SJSA1 (cell line): ENCODE measurements at regions not wholly inside any gene's neighbourhood (a gene's known extent, or its start where the extent isn't known, plus 50 kb on each side); places are given as distances from the start of the nearest gene placed in this dataset.
"Not testable (repeated sequence)": the region's sequence is repeated elsewhere in the genome, so short reads cannot be mapped to it uniquely, and the experiment has no call there.

Source experiments
- DNase-seq, 2 experiments: peaks; one replicate each; pipeline ENCODE4 v3.0.0-alpha.2; 2015 to 2020; ENCODE audit warnings: low spot score in 2 of 2, low read depth in 1 of 2
- H3K27ac ChIP-seq: fragments of 250-450 bp; sonication (Bioruptor Pico); 2 replicates; pipeline ENCODE4 v1.5.1; 2020; ENCODE audit warnings: mild to moderate bottlenecking, moderate library complexity
- H3K27me3 ChIP-seq: fragments of 250-450 bp; sonication (Bioruptor Pico); replicated peaks from 2 replicates; pipeline ENCODE4 v1.5.1; 2020; ENCODE audit warnings: mild to moderate bottlenecking, moderate library complexity
- H3K36me3 ChIP-seq: fragments of 250-450 bp; sonication (Bioruptor Pico); 2 replicates; pipeline ENCODE4 v1.5.1; 2020; ENCODE audit warnings: mild to moderate bottlenecking
- H3K4me1 ChIP-seq: fragments of 250-450 bp; sonication (Bioruptor Pico); replicated peaks from 2 replicates; pipeline ENCODE4 v1.6.1; 2021; ENCODE audit warnings: mild to moderate bottlenecking
- H3K4me3 ChIP-seq: fragments of 250-450 bp; sonication (Bioruptor Pico); 2 replicates; pipeline ENCODE4 v1.5.1; 2020; ENCODE audit warnings: mild to moderate bottlenecking
- H3K9me3 ChIP-seq: fragments of 250-450 bp; sonication (Bioruptor Pico); replicated peaks from 2 replicates; pipeline ENCODE4 v1.5.1; 2020; ENCODE audit warnings: mild to moderate bottlenecking

DNA sequence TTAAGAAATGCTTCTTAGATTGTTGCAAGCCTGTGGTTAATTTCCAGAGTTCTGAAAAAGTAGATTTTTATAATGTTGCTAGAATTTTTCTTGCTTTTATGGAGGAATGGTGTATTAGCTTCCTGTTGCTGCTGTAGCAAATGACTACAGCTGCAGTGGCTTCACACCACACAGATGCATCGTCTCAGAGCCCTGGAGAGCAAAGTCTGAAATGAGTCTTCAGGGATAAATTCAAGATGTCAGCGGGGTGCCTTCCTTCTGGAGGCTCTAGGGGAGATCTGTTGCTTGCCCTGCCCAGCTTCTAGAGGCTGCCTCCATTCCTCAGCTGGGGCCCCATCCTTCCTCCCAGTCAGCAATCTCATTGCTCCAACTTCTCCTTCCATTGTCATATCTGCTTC, 187.8 kb downstream of the ZNF516 start:
- no peaks in the 10 kb centered on the region for H3K4me1 ChIP-seq

DNA sequence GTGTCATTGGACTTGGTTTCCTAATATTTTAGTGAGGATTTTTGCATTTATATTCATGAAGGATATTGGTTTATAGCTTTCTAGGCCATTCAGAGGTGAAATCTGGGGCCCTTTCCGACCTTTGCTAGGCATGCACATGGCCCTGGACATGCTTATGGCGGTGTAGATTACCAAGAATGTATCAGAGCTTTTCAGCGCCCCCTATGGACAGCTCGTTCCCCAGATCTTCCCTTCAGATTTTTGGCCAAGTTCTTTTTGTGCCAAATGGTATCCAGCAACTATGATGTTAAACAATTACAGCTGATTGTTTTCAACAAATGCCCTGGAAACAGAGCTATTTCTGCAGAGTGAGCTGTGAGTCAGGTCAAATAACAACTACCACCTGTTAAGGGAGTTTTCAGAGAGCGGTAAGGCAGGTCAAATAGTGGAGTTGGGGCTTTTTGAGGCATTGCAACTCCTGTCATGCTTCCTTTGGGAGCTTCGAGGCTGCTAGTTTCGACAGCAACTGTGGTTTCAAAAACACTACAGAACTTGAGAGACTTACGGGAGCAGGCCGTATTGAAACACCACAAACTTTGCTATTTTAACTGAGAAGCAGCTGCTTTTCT, 188.3 kb downstream of the ZNF516 start:
- Histone ChIP-seq H3K27me3 (peaks cover 13% of the 10 kb centered on the region), H3K36me3 (no peaks in the 10 kb centered on the region), H3K27ac (no peak overlapping the region), H3K4me3 (no peak overlapping the region), H3K4me1 (no peaks in the 10 kb centered on the region), H3K9me3 (no peaks in the 10 kb centered on the region; the same call in 1 of the 2 replicates)
- no peak for DNase-seq

More for the DNA sequence above, 187.8 kb downstream of the ZNF516 start:
- H3K9me3 ChIP-seq = no peaks in the 10 kb centered on the region; the same call in 1 of the 2 replicates
- DNase-seq = no peak
- H3K27ac ChIP-seq = no peak overlapping the region
- H3K27me3 ChIP-seq = peaks cover 13% of the 10 kb centered on the region
- H3K4me3 ChIP-seq = no peak overlapping the region
- no peaks in the 10 kb centered on the region for H3K36me3 ChIP-seq

DNA sequence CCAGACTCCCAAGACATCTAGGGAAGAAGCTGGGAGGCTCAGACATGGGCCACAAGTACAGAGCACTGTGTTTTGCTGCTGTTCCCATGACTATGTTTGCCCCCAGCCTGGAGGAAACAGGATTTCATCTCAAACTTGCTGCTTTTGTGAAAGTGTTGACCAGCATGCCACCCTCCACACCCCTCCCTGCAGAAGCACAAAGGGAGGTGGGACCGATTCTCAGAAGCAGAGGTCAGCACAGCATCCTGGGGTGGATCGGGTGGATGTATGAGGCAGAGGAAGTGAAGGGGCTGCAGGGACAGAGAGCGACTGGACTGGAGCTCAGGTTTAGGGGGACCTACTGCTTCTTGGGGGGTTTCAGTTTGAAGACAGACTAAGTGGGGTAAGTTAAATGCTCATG, 209.2 kb downstream of the ZNF516 start:
- no peak overlapping the region for H3K4me3 ChIP-seq
- no peaks in the 10 kb centered on the region for H3K36me3 ChIP-seq
- H3K9me3 ChIP-seq = no peaks in the 10 kb centered on the region
- no peak for DNase-seq
- H3K27ac ChIP-seq = no peak overlapping the region
- no peaks in the 10 kb centered on the region for H3K4me1 ChIP-seq
- H3K27me3 ChIP-seq = no peaks in the 10 kb centered on the region

DNA sequence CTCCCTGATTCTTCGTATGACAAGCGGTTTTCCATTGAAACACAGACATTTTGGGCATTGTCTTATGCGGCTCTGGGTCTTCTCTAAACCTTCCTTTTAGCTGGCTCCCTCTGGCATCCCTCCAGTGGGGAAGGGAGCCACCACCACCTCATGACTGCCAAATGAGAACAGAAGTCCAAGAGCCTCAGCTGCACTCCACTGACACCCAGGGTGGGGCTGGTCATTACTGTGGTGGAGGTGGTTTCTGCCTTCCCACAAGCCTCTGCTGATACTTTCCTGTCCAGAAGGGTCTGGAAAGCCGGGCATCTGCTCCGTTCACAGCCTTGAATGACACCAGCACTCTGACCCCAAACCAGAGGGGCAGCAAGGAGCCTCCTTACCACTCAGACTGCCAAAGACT, 213.5 kb downstream of the ZNF516 start:
- Histone ChIP-seq H3K4me3 (no peak overlapping the region), H3K9me3 (no peaks in the 10 kb centered on the region), H3K36me3 (no peaks in the 10 kb centered on the region), H3K27me3 (no peaks in the 10 kb centered on the region), H3K4me1 (no peaks in the 10 kb centered on the region), H3K27ac (no peak overlapping the region)
- no peak for DNase-seq

DNA sequence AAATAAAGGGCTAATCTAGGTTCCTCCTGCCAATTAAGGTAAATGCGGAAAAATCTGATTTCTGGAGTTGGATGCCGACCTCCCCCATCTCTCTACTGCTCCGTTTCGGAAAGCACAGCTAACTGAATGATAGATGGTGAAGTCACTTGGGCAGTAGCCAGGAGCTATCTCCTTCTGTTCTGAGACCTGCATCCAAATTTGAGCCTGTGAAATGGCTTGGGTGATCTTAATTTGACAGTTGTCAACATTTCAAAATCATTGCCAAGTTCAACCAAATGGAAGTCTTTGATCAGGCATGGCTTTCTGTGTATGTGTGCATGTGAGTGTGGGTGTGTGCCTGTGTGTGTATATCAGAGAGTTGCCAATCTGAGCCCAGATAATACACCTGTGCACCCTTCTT, 217.2 kb downstream of the ZNF516 start:
- no peaks in the 10 kb centered on the region for H3K27me3 ChIP-seq
- H3K4me3 ChIP-seq = no peak overlapping the region
- H3K9me3 ChIP-seq = no peaks in the 10 kb centered on the region
- H3K36me3 ChIP-seq = no peaks in the 10 kb centered on the region
- no peak for DNase-seq
- H3K27ac ChIP-seq = no peak overlapping the region
- no peaks in the 10 kb centered on the region for H3K4me1 ChIP-seq

DNA sequence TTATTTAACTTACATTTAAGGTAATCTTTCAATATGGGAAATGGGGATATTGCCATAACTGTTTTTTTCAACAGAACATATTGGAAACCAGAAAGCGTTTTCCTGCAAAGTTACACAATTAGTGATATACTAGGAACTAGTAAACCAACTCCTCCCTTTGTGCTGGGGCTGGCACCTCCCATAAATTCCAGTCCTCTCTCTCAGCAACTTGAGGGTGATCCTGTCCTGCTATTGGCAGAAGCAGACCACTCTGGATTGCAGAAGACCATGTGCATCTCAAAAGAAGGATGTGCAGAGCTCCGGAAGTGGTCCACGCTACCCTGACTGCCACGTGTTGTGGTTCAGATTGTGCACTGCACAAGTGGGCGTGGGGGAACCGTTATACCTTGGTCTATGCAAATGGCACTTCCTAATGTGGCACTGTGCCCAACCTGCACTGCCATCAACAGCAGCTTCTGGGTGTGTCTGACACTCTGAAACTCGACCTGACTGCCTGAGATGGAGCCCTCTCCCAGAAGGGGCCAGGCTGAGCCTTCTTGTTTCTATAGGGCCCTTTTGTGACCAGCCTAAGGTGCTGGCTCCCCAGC, 219.2 kb downstream of the ZNF516 start:
- DNase-seq = no peak
- Histone ChIP-seq H3K27ac (no peak overlapping the region), H3K4me3 (no peak overlapping the region), H3K9me3 (no peaks in the 10 kb centered on the region), H3K4me1 (no peaks in the 10 kb centered on the region), H3K27me3 (no peaks in the 10 kb centered on the region), H3K36me3 (no peaks in the 10 kb centered on the region)

DNA sequence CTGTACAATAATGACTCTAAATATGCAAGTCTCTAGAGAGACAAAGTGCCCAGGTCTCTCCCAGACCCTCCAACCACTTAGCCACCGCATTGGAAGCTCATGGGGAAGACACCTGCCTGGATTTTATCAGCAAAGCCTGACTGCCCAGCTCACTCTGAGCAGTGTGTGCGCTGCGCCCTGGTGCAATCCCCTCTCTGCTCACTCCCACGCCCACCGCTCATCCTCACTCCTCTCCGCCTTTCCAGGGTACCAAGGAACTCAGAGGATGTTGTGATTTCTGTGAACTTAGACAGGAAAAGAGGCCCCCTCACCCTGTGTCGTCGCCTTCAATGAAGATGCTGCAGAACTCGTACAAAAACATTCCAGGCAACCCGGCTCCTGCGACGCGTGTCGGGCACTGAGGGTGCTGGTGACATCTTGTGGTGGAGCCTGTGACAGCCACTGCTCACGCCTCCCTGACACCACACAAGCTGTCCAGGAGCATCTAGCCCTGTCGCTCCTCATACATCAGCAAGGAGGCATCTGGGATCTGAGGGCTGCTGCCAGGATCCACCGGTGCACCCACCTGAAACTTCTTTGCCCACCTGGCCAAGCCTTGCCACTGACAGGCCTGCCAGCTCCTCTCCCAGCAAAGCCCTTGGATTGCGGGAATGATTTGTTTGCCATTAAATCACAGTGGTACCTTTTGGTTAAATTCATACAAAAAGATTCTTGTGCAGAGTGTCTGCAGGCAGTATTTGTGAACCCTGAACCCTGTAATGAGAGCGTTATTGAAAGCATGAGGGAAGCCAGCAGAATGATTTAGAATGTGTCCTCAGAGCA, 220.4 kb downstream of the ZNF516 start:
- H3K4me3 ChIP-seq = no peak overlapping the region
- H3K36me3 ChIP-seq = no peaks in the 10 kb centered on the region
- no peak overlapping the region for H3K27ac ChIP-seq
- DNase-seq = no peak
- H3K27me3 ChIP-seq = no peaks in the 10 kb centered on the region
- H3K4me1 ChIP-seq = no peaks in the 10 kb centered on the region
- no peaks in the 10 kb centered on the region for H3K9me3 ChIP-seq

DNA sequence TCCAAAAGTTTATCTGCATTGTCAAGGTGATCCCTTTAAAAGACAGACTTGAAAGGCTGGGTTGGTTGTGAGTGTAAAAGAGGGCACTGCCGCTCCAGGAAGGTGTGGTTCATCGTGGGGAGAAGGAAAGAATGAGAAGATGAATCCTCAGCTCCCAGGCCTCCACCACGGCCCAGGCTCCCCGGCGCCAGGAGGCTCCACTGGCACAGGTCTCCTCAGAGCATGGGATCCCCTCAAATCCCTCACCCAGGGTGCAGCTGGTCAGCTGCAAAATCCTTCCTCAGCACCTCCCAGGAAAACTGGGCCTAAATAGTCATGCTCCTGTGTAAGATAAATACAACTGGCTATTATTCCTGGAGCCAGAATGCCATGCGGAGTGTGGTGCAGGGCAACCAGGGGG, 221.1 kb downstream of the ZNF516 start:
- H3K4me1 ChIP-seq = no peaks in the 10 kb centered on the region
- no peak overlapping the region for H3K27ac ChIP-seq
- no peak overlapping the region for H3K4me3 ChIP-seq
- no peaks in the 10 kb centered on the region for H3K36me3 ChIP-seq
- no peak for DNase-seq
- no peaks in the 10 kb centered on the region for H3K27me3 ChIP-seq
- H3K9me3 ChIP-seq = no peaks in the 10 kb centered on the region

DNA sequence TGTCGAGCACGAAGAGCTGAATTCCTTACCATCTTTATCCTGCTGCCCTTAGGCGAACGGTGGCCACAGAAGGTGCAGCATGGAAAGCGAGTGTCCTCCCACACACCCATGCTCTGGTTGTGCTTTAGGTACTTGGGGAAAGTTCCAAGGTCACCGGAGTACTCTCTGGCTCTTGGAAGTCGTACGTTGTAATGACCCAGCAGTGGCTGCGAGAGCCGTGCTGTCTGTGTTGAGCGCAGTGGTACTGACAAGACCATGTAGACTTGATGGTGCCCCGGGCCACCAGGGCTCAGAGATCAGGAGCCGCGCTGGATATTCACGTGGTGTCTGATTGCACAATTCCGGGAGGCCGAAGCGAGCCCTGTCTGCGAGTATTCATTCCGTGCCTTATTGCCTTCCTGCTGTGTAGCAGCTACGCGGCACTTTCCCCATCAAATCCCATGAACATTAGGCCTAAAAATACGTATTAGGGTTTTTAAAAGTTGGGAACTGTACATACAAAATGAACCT, 222.0 kb downstream of the ZNF516 start:
- Histone ChIP-seq H3K9me3 (no peaks in the 10 kb centered on the region), H3K27ac (no peak overlapping the region), H3K36me3 (no peaks in the 10 kb centered on the region), H3K27me3 (no peaks in the 10 kb centered on the region), H3K4me3 (no peak overlapping the region), H3K4me1 (no peaks in the 10 kb centered on the region)
- DNase-seq = no peak

DNA sequence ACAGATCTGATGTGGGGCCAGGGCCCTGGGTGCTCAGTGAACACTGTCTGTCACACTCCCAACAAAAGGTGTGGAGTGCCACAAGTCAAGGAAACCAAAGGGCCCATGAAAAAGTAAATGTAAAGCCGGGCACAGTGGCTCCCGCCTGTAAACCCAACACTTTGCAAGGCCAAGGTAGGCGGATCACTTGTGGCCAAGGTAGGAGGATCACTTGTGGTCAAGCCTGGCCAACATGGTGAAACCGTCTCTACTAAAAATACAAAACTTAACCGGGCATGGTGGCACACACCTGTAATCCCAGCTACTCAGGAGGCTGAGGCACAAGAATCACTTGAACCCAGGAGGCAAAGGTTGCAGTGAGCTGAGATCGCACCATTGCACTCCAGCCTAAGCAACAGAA, 227.6 kb downstream of the ZNF516 start:
- H3K36me3 ChIP-seq, H3K9me3 ChIP-seq, H3K4me1 ChIP-seq, H3K27me3 ChIP-seq, H3K27ac ChIP-seq, H3K4me3 ChIP-seq, DNase-seq: not testable (repeated sequence)

DNA sequence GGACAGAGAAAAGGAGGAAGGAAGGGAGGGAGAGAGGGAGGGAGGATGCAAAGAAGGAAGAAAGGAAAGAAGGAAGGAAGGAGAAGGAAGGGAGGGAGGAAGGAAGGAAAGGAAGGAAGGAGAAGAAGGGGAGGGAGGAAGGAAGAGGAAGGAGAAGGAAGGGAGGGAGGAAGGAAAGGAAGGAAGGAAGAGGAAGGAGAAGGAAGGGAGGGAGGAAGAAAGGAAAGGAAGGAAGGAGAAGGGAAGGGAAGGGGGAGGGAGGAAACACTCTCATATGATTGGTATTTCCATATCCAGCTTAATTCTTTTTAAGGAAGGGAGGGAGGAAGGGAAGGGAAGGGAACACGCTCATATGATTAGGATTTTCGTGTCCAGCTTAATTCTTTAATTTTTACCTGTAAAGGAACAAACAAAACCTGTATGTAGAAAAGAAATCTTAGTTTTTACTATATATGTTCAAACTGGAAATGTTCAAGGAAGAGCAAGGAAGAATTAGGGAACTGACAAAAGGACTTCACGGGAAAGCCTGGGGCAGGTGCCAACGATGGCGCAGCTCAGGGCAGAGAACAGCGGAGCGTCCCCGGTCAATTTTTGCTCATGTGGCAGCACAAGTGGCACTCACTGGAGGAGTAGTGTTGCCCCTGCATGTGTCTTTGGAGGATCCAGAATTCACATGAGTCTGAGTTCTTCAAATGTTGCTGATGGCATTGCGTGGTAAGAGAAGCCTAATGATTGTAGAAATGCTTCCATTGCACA, 228.6 kb downstream of the ZNF516 start:
- Histone ChIP-seq H3K9me3 (no peaks in the 10 kb centered on the region), H3K27ac (no peak overlapping the region), H3K27me3 (no peaks in the 10 kb centered on the region), H3K4me3 (peak overlapping the region; percentile 12; the same call in 1 of the 2 replicates), H3K36me3 (no peaks in the 10 kb centered on the region), H3K4me1 (no peaks in the 10 kb centered on the region)
- DNase-seq = no peak

DNA sequence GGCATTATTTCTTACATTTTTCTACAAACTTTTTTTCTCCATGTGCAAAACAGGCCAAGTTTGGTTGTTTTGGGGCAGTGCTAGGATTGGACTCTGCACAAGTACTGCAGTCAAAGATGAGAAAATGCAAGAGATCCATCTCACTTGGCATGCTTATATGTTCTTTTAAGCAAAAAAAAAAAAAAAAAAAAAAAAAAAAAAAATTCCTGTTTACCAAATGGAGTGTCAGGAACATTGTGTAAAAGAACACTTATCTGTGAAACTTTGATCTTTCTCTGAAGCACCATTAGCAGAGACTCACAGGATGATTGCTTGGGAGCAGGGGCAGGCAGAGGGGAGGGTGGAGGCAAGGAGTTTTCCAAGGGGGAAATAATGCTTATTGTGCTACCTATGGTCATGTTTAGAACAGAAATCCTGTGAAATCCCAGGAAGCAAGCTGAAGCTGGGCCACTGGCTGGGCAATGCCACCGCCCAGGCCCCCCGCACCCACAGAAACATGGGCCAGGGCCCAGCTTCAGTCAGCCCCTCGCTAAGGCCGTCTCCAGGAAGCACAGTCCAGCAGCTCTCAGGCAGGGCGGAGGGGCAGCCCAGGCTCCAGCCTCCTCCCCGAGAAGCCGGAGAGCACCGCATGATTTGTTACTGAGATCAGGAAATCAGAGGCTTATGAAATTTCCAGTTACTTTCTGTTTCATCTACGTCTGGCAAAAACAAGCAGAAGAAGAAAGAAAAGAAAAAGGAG, 229.4 kb downstream of the ZNF516 start:
- H3K4me1 ChIP-seq = no peaks in the 10 kb centered on the region
- no peaks in the 10 kb centered on the region for H3K36me3 ChIP-seq
- no peaks in the 10 kb centered on the region for H3K9me3 ChIP-seq
- DNase-seq = peak in 1 of 2 experiments; percentile 16
- peak overlapping the region; percentile 12; the same call in 1 of the 2 replicates for H3K4me3 ChIP-seq
- no peaks in the 10 kb centered on the region for H3K27me3 ChIP-seq
- no peak overlapping the region for H3K27ac ChIP-seq

DNA sequence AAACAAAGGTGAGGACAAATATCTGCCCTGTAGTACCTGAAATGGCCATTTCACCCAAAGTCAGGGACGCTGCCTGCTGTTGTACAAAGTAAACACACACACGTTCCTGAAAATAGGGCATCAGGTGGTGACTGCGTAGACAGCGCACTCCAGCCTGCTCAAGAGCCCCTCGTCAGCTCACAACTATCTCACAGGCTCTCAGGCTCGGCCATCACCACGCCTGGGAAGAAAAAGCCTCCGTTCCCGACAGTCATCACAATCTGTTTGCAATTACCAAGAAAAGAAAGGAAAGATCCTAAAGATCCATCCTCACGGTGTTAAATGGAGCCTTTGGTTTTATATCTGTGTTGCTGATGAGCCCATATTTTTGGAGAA, 230.2 kb downstream of the ZNF516 start:
- no peak overlapping the region for H3K4me3 ChIP-seq
- DNase-seq = no peak
- no peak overlapping the region for H3K27ac ChIP-seq
- no peaks in the 10 kb centered on the region for H3K27me3 ChIP-seq
- no peaks in the 10 kb centered on the region for H3K4me1 ChIP-seq
- H3K36me3 ChIP-seq = no peaks in the 10 kb centered on the region
- no peaks in the 10 kb centered on the region for H3K9me3 ChIP-seq
